ENCODE measurements at regions not wholly inside any gene's neighbourhood (a gene's known extent, or its start where the extent isn't known, plus 50 kb on each side); places are given as distances from the start of the nearest gene placed in this dataset.

DNA sequence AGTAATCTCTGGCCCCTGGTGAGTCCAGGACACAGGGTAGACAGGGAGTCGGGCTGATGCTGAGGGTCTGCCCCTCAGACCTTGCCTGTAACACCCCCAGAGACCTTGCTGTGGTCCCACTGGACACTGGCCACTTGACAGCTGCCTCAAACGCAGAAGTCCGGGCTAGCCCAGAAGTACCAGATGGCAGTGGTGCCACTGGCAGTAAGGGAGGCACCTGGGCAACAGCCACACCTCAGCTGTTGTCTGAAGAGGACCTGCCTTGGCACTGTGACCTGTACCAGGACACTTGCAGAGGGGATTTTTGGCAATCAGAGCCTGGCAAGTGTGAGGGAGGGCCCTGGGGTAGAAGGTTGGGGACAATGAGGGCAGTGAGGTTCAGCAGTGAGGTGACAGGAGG lies 63.3 kb upstream of the UXT start:
- TF ChIP-seq, protein P1, sequence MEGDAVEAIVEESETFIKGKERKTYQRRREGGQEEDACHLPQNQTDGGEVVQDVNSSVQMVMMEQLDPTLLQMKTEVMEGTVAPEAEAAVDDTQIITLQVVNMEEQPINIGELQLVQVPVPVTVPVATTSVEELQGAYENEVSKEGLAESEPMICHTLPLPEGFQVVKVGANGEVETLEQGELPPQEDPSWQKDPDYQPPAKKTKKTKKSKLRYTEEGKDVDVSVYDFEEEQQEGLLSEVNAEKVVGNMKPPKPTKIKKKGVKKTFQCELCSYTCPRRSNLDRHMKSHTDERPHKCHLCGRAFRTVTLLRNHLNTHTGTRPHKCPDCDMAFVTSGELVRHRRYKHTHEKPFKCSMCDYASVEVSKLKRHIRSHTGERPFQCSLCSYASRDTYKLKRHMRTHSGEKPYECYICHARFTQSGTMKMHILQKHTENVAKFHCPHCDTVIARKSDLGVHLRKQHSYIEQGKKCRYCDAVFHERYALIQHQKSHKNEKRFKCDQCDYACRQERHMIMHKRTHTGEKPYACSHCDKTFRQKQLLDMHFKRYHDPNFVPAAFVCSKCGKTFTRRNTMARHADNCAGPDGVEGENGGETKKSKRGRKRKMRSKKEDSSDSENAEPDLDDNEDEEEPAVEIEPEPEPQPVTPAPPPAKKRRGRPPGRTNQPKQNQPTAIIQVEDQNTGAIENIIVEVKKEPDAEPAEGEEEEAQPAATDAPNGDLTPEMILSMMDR (conservative IDR thresholded peaks at IDR 0.05) = no peak
- TF ChIP-seq ZFX (IDR thresholded peaks at IDR 0.05) = no peak

Data from C4-2B (cell line).